ENCODE measurements at regions not wholly inside any gene's neighbourhood (a gene's known extent, or its start where the extent isn't known, plus 50 kb on each side); places are given as distances from the start of the nearest gene placed in this dataset.

DNA sequence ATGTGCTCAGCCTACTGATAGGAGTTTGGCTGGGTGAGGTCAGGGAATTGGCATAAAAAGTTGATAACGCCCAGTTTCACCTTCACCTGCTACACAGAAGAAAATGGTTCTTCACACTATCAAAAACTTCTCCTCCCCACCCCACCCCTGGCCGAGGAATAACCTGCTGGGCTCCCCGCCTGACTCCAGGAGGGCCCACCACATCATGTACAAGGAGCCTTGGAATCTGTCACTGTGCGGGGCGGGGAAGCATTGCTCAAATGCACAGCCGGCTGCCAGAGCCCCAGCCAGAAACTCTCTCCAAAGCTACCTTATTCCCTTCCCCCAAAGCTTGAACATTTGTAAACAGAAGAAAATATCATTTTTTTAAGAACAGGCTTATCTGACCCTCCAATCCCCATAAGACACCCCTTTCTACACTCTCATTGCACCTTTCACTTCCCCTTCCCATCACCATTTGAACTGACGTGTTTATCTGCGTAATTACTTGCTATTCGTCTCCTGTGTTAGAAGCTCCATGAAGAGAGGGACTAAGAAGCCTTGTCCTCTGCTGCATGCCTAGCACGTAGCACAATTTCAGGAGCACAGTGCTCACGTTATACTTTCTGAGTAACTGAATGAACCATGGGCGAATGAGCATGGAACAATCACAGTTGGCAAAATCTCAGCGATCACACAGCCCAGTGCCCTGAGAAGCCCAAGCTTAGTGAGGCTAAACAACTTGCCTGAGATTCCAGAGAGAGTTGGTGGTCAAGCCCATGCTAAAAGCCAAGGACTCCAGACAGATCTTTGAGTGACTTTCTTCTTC lies 82.9 kb downstream of the HES1 start:
- Histone ChIP-seq H3K4me1 (ENCODE audit: control insufficient read depth in 1 of 2, insufficient read depth in 2 of 2, low read length in 2 of 2) (no peaks in the 10 kb centered on the region), H3K4me3 (ENCODE audit: low read depth in 1 of 2, low read length in 2 of 2) (no peak overlapping the region), H3K27me3 (ENCODE audit: control insufficient read depth in 1 of 2, insufficient read depth in 2 of 2, low read length in 2 of 2) (no peaks in the 10 kb centered on the region), H3K27ac (ENCODE audit: low read depth, low read length) (no peak overlapping the region), H3K9ac (ENCODE audit: low read depth in 1 of 2, low read length in 2 of 2) (no peak overlapping the region), H3K36me3 (ENCODE audit: control insufficient read depth in 1 of 2, insufficient read depth in 2 of 2, low read length in 2 of 2) (no peaks in the 10 kb centered on the region), H3K9me3 (ENCODE audit: control insufficient read depth in 1 of 2, low read length in 2 of 2) (no peaks in the 10 kb centered on the region)

DNA sequence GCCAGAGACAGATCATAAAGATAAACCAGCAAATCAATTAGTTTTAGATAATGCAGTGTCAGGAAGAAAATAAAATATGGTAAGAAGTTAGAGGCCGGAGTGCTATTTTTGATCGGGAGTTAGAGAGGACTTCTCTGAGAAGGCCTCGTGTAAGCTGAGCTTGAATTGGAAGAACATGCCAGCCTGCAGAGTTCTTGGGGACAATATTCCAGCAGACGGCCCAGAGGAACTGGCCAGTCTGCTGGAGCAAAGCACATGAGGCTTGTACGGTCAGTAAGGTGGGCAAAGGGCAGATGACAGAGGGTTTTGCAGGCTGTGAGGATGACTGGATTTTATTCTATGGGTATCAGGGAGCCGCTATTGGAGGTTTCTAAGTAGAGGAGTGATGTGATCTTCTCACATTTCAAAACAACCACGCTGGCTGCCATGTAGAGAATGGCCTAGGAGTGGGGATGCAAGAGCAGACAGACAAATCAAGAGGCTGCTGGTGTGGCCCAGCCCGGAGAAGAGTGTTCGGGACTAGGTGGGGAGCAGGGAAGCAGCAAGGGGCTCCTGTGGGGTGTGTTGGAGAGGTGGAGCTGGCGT lies 84.0 kb downstream of the HES1 start:
- Histone ChIP-seq H3K9ac (ENCODE audit: low read depth in 1 of 2, low read length in 2 of 2) (no peak overlapping the region), H3K27me3 (ENCODE audit: control insufficient read depth in 1 of 2, insufficient read depth in 2 of 2, low read length in 2 of 2) (peaks cover 0 to under 1% of the 10 kb centered on the region in 2 donors), H3K27ac (ENCODE audit: low read depth, low read length) (no peak overlapping the region), H3K4me1 (ENCODE audit: control insufficient read depth in 1 of 2, insufficient read depth in 2 of 2, low read length in 2 of 2) (no peaks in the 10 kb centered on the region), H3K9me3 (ENCODE audit: control insufficient read depth in 1 of 2, low read length in 2 of 2) (no peaks in the 10 kb centered on the region), H3K36me3 (ENCODE audit: control insufficient read depth in 1 of 2, insufficient read depth in 2 of 2, low read length in 2 of 2) (no peaks in the 10 kb centered on the region), H3K4me3 (ENCODE audit: low read depth in 1 of 2, low read length in 2 of 2) (no peak overlapping the region)

DNA sequence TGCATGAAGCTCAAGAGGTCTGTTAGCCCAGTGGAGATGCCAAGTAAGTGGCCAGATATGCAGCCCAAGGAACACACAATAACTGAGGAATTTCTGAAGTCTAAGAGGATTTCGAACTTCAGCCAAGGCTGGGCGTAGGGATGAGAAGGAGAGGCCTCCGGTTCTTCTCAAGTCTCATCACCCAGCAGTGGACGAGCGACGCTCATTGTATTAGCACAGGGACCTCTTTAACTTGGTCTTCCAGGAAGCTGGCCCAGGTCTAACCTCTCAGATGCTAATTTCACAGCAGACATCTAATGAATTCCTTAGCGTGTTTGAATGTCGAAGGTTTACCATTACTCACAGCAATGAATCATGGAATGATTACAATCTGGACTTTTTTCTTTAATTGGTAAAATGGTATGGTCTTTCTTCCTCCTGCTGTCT lies 85.0 kb downstream of the HES1 start:
- Histone ChIP-seq H3K36me3 (ENCODE audit: control insufficient read depth in 1 of 2, insufficient read depth in 2 of 2, low read length in 2 of 2) (no peaks in the 10 kb centered on the region), H3K4me1 (ENCODE audit: control insufficient read depth in 1 of 2, insufficient read depth in 2 of 2, low read length in 2 of 2) (peaks cover 0 to 7% of the 10 kb centered on the region in 2 donors), H3K4me3 (ENCODE audit: low read depth in 1 of 2, low read length in 2 of 2) (no peak overlapping the region), H3K9ac (ENCODE audit: low read depth in 1 of 2, low read length in 2 of 2) (no peak overlapping the region), H3K9me3 (ENCODE audit: control insufficient read depth in 1 of 2, low read length in 2 of 2) (no peaks in the 10 kb centered on the region), H3K27ac (ENCODE audit: low read depth, low read length) (no peak overlapping the region), H3K27me3 (ENCODE audit: control insufficient read depth in 1 of 2, insufficient read depth in 2 of 2, low read length in 2 of 2) (peaks cover 2 to 4% of the 10 kb centered on the region in 2 donors)

GRCh38 chr3:194221336-194221735 lies 85.4 kb downstream of the HES1 start:
- Histone ChIP-seq H3K27ac (ENCODE audit: low read depth, low read length) (no peak overlapping the region), H3K4me3 (ENCODE audit: low read depth in 1 of 2, low read length in 2 of 2) (no peak overlapping the region), H3K27me3 (ENCODE audit: control insufficient read depth in 1 of 2, insufficient read depth in 2 of 2, low read length in 2 of 2) (peaks cover 2 to 4% of the 10 kb centered on the region in 2 donors), H3K9me3 (ENCODE audit: control insufficient read depth in 1 of 2, low read length in 2 of 2) (no peaks in the 10 kb centered on the region), H3K4me1 (ENCODE audit: control insufficient read depth in 1 of 2, insufficient read depth in 2 of 2, low read length in 2 of 2) (peaks cover 0 to 7% of the 10 kb centered on the region in 2 donors), H3K9ac (ENCODE audit: low read depth in 1 of 2, low read length in 2 of 2) (no peak overlapping the region), H3K36me3 (ENCODE audit: control insufficient read depth in 1 of 2, insufficient read depth in 2 of 2, low read length in 2 of 2) (no peaks in the 10 kb centered on the region)

DNA sequence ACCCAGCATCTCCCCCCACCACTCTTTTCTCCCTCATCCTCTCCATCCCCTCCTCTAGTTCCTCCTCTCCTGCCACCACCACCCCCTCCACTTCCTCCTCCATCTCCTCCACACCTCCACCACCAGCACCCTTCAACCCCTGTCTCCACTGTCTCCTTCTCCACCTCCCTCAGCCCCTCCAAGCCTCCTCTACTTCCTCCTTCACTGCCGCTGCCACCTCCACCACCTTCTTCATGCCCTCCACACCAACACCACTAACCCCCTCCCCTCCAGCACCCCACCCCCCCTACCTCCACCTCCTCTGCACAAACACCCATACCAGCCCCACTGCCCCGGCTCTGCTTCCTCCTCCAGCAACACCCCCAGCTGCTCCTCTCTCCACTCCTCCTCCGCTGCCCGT lies 88.0 kb downstream of the HES1 start:
- Histone ChIP-seq H3K4me1 (ENCODE audit: control insufficient read depth in 1 of 2, insufficient read depth in 2 of 2, low read length in 2 of 2) (peaks cover 0 to 7% of the 10 kb centered on the region in 2 donors), H3K27ac (ENCODE audit: low read depth, low read length) (no peak overlapping the region)

DNA sequence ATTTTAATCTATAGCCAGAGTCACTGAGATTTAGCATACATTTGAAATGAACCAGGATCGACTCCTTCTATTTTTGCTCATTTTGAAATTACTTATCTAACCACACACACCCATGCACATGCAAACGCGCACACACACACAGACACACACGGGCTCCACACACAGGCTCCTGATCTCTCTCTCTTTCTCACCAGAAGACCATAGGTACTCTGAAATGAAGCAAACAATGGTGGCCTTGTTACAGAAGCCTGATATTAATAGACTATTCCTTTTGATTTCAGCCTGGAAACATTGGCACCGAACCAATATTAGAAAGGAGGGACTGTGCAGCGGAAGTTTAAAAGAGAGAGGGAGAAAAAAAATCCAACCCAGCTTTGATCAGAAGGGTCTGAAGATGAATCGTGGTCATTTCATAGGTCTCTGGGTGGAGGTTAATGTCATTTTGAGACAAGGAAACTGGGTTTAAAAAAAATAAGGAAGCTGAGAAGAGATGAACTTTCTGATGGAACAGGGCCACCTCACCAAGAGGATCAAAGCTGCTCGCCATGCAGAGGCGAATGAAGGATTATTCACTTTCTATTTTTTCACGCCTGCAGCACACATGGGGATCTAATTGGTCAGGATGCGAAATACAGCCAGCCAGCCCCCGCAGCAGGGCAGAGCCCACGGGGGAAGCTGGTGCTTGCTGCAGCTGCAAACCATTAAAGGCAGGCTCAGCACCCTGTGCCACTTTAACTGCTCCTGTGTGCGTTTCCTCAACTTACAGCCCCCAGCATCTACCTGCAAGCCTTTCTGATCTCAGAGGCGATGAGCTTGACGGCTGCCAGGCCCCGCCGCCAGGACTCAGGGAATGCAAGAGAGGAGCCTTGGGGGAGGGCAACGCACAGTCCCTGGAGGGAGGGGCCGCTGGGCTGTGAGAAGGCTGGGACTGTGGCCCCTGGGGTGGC lies 88.8 kb downstream of the HES1 start:
- Histone ChIP-seq H3K4me1 (ENCODE audit: control insufficient read depth in 1 of 2, insufficient read depth in 2 of 2, low read length in 2 of 2) (peaks cover 0 to 7% of the 10 kb centered on the region in 2 donors), H3K27ac (ENCODE audit: low read depth, low read length) (no peak overlapping the region), H3K9me3 (ENCODE audit: control insufficient read depth in 1 of 2, low read length in 2 of 2) (no peaks in the 10 kb centered on the region), H3K9ac (ENCODE audit: low read depth in 1 of 2, low read length in 2 of 2) (no peak overlapping the region), H3K4me3 (ENCODE audit: low read depth in 1 of 2, low read length in 2 of 2) (no peak overlapping the region), H3K27me3 (ENCODE audit: control insufficient read depth in 1 of 2, insufficient read depth in 2 of 2, low read length in 2 of 2) (peaks cover 2 to 4% of the 10 kb centered on the region in 2 donors), H3K36me3 (ENCODE audit: control insufficient read depth in 1 of 2, insufficient read depth in 2 of 2, low read length in 2 of 2) (no peaks in the 10 kb centered on the region)

More for the DNA sequence above, 88.0 kb downstream of the HES1 start:
- Histone ChIP-seq H3K27me3 (ENCODE audit: control insufficient read depth in 1 of 2, insufficient read depth in 2 of 2, low read length in 2 of 2) (peaks cover 2 to 4% of the 10 kb centered on the region in 2 donors), H3K4me3 (ENCODE audit: low read depth in 1 of 2, low read length in 2 of 2) (no peak overlapping the region), H3K9ac (ENCODE audit: low read depth in 1 of 2, low read length in 2 of 2) (no peak overlapping the region), H3K36me3 (ENCODE audit: control insufficient read depth in 1 of 2, insufficient read depth in 2 of 2, low read length in 2 of 2) (no peaks in the 10 kb centered on the region), H3K9me3 (ENCODE audit: control insufficient read depth in 1 of 2, low read length in 2 of 2) (no peaks in the 10 kb centered on the region)

DNA sequence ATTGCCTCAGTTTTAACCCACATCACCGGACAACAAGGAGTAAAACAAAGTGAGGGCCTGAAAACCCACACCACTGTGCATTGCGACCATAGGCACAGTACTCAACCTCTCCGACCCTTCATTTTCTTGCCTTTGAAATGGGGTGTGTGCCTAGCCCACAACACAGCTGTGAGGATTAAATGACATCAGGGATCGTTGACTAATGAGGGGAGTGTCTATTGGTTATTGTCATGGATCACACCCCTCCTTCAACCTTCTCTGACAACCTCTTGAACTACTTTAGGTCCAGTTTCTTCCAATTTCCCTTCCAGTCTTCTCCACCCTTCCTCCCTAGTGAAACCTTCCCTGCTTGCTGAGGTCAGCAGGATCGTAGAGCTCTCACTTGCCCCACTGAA lies 89.5 kb downstream of the HES1 start:
- H3K27me3 ChIP-seq (ENCODE audit: control insufficient read depth in 1 of 2, insufficient read depth in 2 of 2, low read length in 2 of 2), result peaks cover 2 to 4% of the 10 kb centered on the region in 2 donors
- no peak overlapping the region for H3K9ac ChIP-seq (ENCODE audit: low read depth in 1 of 2, low read length in 2 of 2)
- peaks cover 0 to 7% of the 10 kb centered on the region in 2 donors for H3K4me1 ChIP-seq (ENCODE audit: control insufficient read depth in 1 of 2, insufficient read depth in 2 of 2, low read length in 2 of 2)
- no peaks in the 10 kb centered on the region for H3K36me3 ChIP-seq (ENCODE audit: control insufficient read depth in 1 of 2, insufficient read depth in 2 of 2, low read length in 2 of 2)
- no peaks in the 10 kb centered on the region for H3K9me3 ChIP-seq (ENCODE audit: control insufficient read depth in 1 of 2, low read length in 2 of 2)
- no peak overlapping the region for H3K4me3 ChIP-seq (ENCODE audit: low read depth in 1 of 2, low read length in 2 of 2)
- H3K27ac ChIP-seq (ENCODE audit: low read depth, low read length), result no peak overlapping the region

DNA sequence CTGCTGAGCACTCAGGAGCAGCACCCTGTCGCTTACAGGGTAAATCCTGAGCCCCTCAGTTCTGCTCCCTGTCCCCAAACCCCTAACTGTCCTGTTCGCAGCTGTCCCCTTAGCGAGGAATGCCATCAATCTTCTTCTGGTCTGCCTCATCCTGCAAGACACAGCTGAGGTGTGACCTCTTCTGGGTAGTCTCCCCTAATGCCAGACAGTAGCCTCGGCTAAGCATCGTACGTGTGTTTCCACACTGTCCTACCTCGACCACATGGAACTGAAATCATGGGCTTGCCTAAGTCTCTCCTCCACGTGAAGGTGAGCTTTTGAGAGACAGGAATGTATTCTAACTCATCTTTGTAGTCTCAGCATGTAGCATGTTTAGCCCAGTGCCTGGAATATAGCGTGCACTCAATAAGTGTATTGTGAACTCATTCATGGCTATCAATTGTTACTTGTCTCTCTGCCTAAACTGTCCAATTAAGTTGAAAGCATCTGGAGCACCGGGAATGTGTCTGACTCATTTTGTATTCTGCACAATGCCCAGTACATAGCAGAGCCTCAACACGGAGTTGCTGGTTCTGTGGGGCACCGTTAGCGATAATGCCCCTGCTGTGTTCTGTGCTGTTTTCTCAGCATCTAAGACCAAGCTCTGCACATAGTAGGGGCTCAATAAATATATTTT lies 90.2 kb downstream of the HES1 start:
- Histone ChIP-seq H3K4me3 (ENCODE audit: low read depth in 1 of 2, low read length in 2 of 2) (no peak overlapping the region), H3K36me3 (ENCODE audit: control insufficient read depth in 1 of 2, insufficient read depth in 2 of 2, low read length in 2 of 2) (no peaks in the 10 kb centered on the region), H3K27me3 (ENCODE audit: control insufficient read depth in 1 of 2, insufficient read depth in 2 of 2, low read length in 2 of 2) (peaks cover 2 to 4% of the 10 kb centered on the region in 2 donors), H3K9ac (ENCODE audit: low read depth in 1 of 2, low read length in 2 of 2) (no peak overlapping the region), H3K27ac (ENCODE audit: low read depth, low read length) (no peak overlapping the region), H3K9me3 (ENCODE audit: control insufficient read depth in 1 of 2, low read length in 2 of 2) (no peaks in the 10 kb centered on the region), H3K4me1 (ENCODE audit: control insufficient read depth in 1 of 2, insufficient read depth in 2 of 2, low read length in 2 of 2) (peaks cover 0 to 7% of the 10 kb centered on the region in 2 donors)

DNA sequence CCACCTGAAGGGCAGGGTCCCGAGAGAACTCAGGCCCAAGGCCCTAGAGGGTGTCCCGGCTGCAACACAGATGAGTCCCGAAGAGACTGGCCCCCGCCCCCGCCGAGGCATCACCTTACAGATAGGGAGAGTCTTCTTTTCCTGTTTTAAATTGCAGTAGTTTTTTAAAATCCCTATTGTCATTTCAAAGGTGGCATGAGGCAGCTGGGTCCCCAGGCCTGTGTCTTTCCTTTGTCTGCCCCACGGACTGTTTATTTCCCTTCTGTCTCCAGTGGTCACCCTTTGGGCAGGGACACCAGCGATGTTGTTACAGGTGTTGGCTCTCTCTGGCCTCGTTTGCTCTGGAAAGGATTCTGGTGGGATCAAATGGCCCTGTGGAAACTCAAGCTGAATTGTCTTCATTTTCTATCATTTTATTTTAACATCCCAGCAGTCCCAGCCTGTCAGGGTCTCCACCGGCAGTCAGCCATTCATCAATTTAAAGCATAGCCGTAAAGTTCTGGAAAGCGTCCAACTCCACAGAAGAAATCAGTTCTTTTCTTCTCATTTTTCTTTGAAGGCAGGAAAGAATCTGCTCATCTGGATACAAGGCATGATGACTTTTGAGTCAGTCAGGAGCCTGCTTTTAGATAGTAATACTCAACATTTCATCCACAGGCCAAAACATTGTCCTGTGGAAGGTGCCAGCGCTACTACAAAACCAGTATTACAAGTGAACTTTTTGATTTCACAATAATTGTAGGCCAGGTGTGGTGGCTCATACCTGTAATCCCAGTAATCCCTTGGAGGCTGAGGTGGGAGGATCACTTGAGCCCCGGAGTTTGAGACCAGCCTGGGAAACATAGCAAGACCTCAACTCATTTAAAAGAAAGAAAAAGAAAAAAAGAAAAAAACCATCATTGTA lies 96.2 kb downstream of the HES1 start:
- Histone ChIP-seq H3K9me3 (ENCODE audit: control insufficient read depth in 1 of 2, low read length in 2 of 2) (no peaks in the 10 kb centered on the region), H3K4me1 (ENCODE audit: control insufficient read depth in 1 of 2, insufficient read depth in 2 of 2, low read length in 2 of 2) (no peaks in the 10 kb centered on the region), H3K27ac (ENCODE audit: low read depth, low read length) (no peak overlapping the region), H3K27me3 (ENCODE audit: control insufficient read depth in 1 of 2, insufficient read depth in 2 of 2, low read length in 2 of 2) (no peaks in the 10 kb centered on the region), H3K9ac (ENCODE audit: low read depth in 1 of 2, low read length in 2 of 2) (no peak overlapping the region), H3K4me3 (ENCODE audit: low read depth in 1 of 2, low read length in 2 of 2) (no peak overlapping the region), H3K36me3 (ENCODE audit: control insufficient read depth in 1 of 2, insufficient read depth in 2 of 2, low read length in 2 of 2) (no peaks in the 10 kb centered on the region)
